LNCaP clone FGC (cell line): ENCODE measurements at regions not wholly inside any gene's neighbourhood (a gene's known extent, or its start where the extent isn't known, plus 50 kb on each side); places are given as distances from the start of the nearest gene placed in this dataset.

Experiments used
- DNase-seq: peaks from one replicate; pipeline ENCODE4 v3.0.0-alpha.2; 2011; ENCODE audit warnings: low read depth
- H3K4me3 ChIP-seq: 2 replicates; pipeline ENCODE4 v1.5.1; 2011; ENCODE audit warnings: mild to moderate bottlenecking, low read depth, low read length, control low read depth
- CTCF ChIP-seq: IDR thresholded peaks from 2 replicates; pipeline ENCODE4 v1.5.1; 2012; ENCODE audit warnings: mild to moderate bottlenecking; ENCODE audit not compliant: control insufficient read depth, insufficient read depth; ENCODE audit errors: extremely low read depth

GRCh38 chr1:79695138-79695537 is 688.6 kb upstream of the ADGRL4 start:
- H3K4me3 ChIP-seq = no peak overlapping the region
- no peak for DNase-seq
- TF ChIP-seq CTCF = no peak

GRCh38 chr1:79694241-79694640 is 687.7 kb upstream of the ADGRL4 start:
- no peak for DNase-seq
- TF ChIP-seq CTCF = no peak

GRCh38 chr1:79693441-79694114 is 687.0 kb upstream of the ADGRL4 start:
- no peak overlapping the region for H3K4me3 ChIP-seq
- DNase-seq = no peak
- no peak for TF ChIP-seq CTCF

More at GRCh38 chr1:79694241-79694640, 687.7 kb upstream of the ADGRL4 start:
- no peak overlapping the region for H3K4me3 ChIP-seq

- no peak for TF ChIP-seq CTCF
- no peak overlapping the region for H3K4me3 ChIP-seq
Measured at GRCh38 chr1:79692519-79692918, 686.0 kb upstream of the ADGRL4 start.

GRCh38 chr1:79688932-79689331 is 682.4 kb upstream of the ADGRL4 start:
- H3K4me3 ChIP-seq = no peak overlapping the region
- no peak for TF ChIP-seq CTCF
- DNase-seq = no peak

More at GRCh38 chr1:79692519-79692918, 686.0 kb upstream of the ADGRL4 start:
- no peak for DNase-seq

- DNase-seq = no peak
- H3K4me3 ChIP-seq = no peak overlapping the region
- TF ChIP-seq CTCF = no peak
Measured at GRCh38 chr1:79683420-79683819, 676.9 kb upstream of the ADGRL4 start.

- no peak for DNase-seq
- H3K4me3 ChIP-seq = no peak overlapping the region
- no peak for TF ChIP-seq CTCF
Measured at GRCh38 chr1:79682478-79682877, 675.9 kb upstream of the ADGRL4 start.
